ENCODE measurements at regions not wholly inside any gene's neighbourhood (a gene's known extent, or its start where the extent isn't known, plus 50 kb on each side); places are given as distances from the start of the nearest gene placed in this dataset.

DNA sequence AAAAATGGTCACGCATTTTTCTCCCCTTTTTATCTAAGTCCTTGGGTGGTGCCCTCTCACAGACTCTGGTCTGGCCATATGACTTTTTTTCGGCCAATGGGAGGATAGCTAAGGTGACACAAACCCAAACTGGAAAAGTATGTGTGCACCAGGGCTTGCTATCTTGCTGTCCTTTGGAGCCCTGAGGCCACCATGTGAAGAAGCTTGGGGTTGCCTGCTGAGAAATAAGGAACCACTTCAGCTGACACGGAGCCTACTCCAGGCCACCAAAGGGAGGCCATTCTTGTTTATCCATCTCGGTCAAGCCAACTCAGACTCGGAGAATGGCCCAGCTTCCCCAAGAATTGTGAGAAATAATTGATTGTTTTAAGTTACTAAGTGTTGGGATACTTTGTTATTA lies 111.4 kb upstream of the ZFHX3 start:
- H3K36me3 ChIP-seq (ENCODE audit: insufficient read depth) = no peaks in the 10 kb centered on the region
- H3K4me1 Mint-ChIP-seq = no peaks in the 10 kb centered on the region
- no peak overlapping the region for H3K4me3 Mint-ChIP-seq
- H3K27me3 ChIP-seq (ENCODE audit: insufficient read depth) = no peaks in the 10 kb centered on the region
- no peaks in the 10 kb centered on the region for H3K9me2 ChIP-seq (ENCODE audit: insufficient read depth)
- H3K4me2 ChIP-seq = no peak overlapping the region
- H3K27ac ChIP-seq (ENCODE audit: low read depth) = no peak overlapping the region
- no peaks in the 10 kb centered on the region for H3F3A ChIP-seq (replicated peaks; ENCODE audit: low read depth)
- H3K4me3 ChIP-seq = no peak overlapping the region
- no peaks in the 10 kb centered on the region for H3K79me2 ChIP-seq (replicated peaks; ENCODE audit: insufficient read depth)
- H3K27ac Mint-ChIP-seq = no peak overlapping the region
- H3K27me3 Mint-ChIP-seq (ENCODE audit: insufficient read depth, low read depth, poor library complexity) = peaks cover 2% of the 10 kb centered on the region
- no peak overlapping the region for H2AFZ ChIP-seq
- ATAC-seq (no peak), DNase-seq (ENCODE audit: low spot score) (no peak)
- no peaks in the 10 kb centered on the region for H3K36me3 Mint-ChIP-seq (ENCODE audit: low read depth)
- no peaks in the 10 kb centered on the region for H3K4me1 ChIP-seq (ENCODE audit: insufficient read depth)
- TF ChIP-seq, protein P1, sequence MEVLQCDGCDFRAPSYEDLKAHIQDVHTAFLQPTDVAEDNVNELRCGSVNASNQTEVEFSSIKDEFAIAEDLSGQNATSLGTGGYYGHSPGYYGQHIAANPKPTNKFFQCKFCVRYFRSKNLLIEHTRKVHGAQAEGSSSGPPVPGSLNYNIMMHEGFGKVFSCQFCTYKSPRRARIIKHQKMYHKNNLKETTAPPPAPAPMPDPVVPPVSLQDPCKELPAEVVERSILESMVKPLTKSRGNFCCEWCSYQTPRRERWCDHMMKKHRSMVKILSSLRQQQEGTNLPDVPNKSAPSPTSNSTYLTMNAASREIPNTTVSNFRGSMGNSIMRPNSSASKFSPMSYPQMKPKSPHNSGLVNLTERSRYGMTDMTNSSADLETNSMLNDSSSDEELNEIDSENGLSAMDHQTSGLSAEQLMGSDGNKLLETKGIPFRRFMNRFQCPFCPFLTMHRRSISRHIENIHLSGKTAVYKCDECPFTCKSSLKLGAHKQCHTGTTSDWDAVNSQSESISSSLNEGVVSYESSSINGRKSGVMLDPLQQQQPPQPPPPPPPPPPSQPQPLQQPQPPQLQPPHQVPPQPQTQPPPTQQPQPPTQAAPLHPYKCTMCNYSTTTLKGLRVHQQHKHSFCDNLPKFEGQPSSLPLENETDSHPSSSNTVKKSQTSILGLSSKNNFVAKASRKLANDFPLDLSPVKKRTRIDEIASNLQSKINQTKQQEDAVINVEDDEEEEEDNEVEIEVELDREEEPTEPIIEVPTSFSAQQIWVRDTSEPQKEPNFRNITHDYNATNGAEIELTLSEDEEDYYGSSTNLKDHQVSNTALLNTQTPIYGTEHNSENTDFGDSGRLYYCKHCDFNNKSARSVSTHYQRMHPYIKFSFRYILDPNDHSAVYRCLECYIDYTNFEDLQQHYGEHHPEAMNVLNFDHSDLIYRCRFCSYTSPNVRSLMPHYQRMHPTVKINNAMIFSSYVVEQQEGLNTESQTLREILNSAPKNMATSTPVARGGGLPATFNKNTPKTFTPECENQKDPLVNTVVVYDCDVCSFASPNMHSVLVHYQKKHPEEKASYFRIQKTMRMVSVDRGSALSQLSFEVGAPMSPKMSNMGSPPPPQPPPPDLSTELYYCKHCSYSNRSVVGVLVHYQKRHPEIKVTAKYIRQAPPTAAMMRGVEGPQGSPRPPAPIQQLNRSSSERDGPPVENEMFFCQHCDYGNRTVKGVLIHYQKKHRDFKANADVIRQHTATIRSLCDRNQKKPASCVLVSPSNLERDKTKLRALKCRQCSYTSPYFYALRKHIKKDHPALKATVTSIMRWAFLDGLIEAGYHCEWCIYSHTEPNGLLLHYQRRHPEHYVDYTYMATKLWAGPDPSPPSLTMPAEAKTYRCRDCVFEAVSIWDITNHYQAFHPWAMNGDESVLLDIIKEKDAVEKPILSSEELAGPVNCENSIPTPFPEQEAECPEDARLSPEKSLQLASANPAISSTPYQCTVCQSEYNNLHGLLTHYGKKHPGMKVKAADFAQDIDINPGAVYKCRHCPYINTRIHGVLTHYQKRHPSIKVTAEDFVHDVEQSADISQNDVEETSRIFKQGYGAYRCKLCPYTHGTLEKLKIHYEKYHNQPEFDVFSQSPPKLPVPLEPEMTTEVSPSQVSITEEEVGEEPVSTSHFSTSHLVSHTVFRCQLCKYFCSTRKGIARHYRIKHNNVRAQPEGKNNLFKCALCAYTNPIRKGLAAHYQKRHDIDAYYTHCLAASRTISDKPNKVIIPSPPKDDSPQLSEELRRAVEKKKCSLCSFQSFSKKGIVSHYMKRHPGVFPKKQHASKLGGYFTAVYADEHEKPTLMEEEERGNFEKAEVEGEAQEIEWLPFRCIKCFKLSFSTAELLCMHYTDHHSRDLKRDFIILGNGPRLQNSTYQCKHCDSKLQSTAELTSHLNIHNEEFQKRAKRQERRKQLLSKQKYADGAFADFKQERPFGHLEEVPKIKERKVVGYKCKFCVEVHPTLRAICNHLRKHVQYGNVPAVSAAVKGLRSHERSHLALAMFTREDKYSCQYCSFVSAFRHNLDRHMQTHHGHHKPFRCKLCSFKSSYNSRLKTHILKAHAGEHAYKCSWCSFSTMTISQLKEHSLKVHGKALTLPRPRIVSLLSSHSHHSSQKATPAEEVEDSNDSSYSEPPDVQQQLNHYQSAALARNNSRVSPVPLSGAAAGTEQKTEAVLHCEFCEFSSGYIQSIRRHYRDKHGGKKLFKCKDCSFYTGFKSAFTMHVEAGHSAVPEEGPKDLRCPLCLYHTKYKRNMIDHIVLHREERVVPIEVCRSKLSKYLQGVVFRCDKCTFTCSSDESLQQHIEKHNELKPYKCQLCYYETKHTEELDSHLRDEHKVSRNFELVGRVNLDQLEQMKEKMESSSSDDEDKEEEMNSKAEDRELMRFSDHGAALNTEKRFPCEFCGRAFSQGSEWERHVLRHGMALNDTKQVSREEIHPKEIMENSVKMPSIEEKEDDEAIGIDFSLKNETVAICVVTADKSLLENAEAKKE (CRISPR knock-in tag; IDR thresholded peaks at IDR 0.05) = no peak
- no peak for TF ChIP-seq EZH2 (IDR thresholded peaks at IDR 0.05; ENCODE audit: low read depth, unreplicated experiment)
- no peaks in the 10 kb centered on the region for H4K20me1 ChIP-seq (replicated peaks; ENCODE audit: insufficient read depth)
- no peaks in the 10 kb centered on the region for H3K9me3 Mint-ChIP-seq

DNA sequence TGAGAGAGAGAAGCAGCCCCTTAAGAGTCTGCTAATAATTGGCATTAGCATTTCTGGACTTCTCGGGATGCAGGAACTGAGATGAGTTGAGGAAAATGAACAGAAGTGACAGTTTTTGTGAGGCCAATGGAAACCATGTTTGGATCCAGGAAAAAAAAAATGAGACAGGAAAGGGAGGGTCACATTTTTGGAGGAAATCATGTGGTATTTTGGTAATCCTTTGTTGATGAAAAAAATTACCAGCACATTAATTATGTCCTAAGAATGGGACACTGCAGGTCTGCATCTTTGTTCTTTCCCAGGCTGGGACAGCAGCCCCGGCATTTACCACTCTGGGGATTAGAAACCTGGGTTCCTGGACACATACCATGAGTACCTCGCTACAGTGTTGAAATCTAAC lies 109.9 kb upstream of the ZFHX3 start:
- Mint-ChIP-seq H3K4me3 (no peak overlapping the region), H3K27me3 (ENCODE audit: insufficient read depth, low read depth, poor library complexity) (peaks cover 2% of the 10 kb centered on the region), H3K9me3 (no peaks in the 10 kb centered on the region), H3K36me3 (ENCODE audit: low read depth) (no peaks in the 10 kb centered on the region), H3K27ac (no peak overlapping the region), H3K4me1 (peaks cover 2% of the 10 kb centered on the region; the same call in 2 of the 3 replicates)
- Histone ChIP-seq H3K79me2 (replicated peaks; ENCODE audit: insufficient read depth) (no peaks in the 10 kb centered on the region), H3K4me2 (no peak overlapping the region), H3K27ac (ENCODE audit: low read depth) (no peak overlapping the region), H3K4me3 (no peak overlapping the region), H3F3A (replicated peaks; ENCODE audit: low read depth) (no peaks in the 10 kb centered on the region), H3K4me1 (ENCODE audit: insufficient read depth) (peaks cover 4% of the 10 kb centered on the region; the same call in 1 of the 2 replicates), H3K27me3 (ENCODE audit: insufficient read depth) (no peaks in the 10 kb centered on the region), H2AFZ (no peak overlapping the region), H3K36me3 (ENCODE audit: insufficient read depth) (no peaks in the 10 kb centered on the region), H4K20me1 (replicated peaks; ENCODE audit: insufficient read depth) (no peaks in the 10 kb centered on the region), H3K9me2 (ENCODE audit: insufficient read depth) (no peaks in the 10 kb centered on the region)
- no peak for DNase-seq (ENCODE audit: low spot score)
- no peak for ATAC-seq
- TF ChIP-seq NANOG (IDR thresholded peaks at IDR 0.05; ENCODE audit: borderline replicate concordance) = no peak
- TF ChIP-seq, protein P2, sequence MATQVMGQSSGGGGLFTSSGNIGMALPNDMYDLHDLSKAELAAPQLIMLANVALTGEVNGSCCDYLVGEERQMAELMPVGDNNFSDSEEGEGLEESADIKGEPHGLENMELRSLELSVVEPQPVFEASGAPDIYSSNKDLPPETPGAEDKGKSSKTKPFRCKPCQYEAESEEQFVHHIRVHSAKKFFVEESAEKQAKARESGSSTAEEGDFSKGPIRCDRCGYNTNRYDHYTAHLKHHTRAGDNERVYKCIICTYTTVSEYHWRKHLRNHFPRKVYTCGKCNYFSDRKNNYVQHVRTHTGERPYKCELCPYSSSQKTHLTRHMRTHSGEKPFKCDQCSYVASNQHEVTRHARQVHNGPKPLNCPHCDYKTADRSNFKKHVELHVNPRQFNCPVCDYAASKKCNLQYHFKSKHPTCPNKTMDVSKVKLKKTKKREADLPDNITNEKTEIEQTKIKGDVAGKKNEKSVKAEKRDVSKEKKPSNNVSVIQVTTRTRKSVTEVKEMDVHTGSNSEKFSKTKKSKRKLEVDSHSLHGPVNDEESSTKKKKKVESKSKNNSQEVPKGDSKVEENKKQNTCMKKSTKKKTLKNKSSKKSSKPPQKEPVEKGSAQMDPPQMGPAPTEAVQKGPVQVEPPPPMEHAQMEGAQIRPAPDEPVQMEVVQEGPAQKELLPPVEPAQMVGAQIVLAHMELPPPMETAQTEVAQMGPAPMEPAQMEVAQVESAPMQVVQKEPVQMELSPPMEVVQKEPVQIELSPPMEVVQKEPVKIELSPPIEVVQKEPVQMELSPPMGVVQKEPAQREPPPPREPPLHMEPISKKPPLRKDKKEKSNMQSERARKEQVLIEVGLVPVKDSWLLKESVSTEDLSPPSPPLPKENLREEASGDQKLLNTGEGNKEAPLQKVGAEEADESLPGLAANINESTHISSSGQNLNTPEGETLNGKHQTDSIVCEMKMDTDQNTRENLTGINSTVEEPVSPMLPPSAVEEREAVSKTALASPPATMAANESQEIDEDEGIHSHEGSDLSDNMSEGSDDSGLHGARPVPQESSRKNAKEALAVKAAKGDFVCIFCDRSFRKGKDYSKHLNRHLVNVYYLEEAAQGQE (IDR thresholded peaks at IDR 0.05; ENCODE audit: unreplicated experiment) = no peak
- TF ChIP-seq CREB1 (CRISPR knock-in tag; IDR thresholded peaks at IDR 0.05; ENCODE audit: low read depth) = no peak
- no peak for TF ChIP-seq JUNB (IDR thresholded peaks at IDR 0.05; ENCODE audit: unreplicated experiment)
- TF ChIP-seq, protein P3, sequence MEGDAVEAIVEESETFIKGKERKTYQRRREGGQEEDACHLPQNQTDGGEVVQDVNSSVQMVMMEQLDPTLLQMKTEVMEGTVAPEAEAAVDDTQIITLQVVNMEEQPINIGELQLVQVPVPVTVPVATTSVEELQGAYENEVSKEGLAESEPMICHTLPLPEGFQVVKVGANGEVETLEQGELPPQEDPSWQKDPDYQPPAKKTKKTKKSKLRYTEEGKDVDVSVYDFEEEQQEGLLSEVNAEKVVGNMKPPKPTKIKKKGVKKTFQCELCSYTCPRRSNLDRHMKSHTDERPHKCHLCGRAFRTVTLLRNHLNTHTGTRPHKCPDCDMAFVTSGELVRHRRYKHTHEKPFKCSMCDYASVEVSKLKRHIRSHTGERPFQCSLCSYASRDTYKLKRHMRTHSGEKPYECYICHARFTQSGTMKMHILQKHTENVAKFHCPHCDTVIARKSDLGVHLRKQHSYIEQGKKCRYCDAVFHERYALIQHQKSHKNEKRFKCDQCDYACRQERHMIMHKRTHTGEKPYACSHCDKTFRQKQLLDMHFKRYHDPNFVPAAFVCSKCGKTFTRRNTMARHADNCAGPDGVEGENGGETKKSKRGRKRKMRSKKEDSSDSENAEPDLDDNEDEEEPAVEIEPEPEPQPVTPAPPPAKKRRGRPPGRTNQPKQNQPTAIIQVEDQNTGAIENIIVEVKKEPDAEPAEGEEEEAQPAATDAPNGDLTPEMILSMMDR (conservative IDR thresholded peaks at IDR 0.05; ENCODE audit: low read depth in 2 of 2) = no peak
- no peak for TF ChIP-seq EZH2 (IDR thresholded peaks at IDR 0.05; ENCODE audit: low read depth, unreplicated experiment)
- TF ChIP-seq STAT1 (IDR thresholded peaks at IDR 0.05; ENCODE audit: unreplicated experiment) = no peak
- TF ChIP-seq, protein P4, sequence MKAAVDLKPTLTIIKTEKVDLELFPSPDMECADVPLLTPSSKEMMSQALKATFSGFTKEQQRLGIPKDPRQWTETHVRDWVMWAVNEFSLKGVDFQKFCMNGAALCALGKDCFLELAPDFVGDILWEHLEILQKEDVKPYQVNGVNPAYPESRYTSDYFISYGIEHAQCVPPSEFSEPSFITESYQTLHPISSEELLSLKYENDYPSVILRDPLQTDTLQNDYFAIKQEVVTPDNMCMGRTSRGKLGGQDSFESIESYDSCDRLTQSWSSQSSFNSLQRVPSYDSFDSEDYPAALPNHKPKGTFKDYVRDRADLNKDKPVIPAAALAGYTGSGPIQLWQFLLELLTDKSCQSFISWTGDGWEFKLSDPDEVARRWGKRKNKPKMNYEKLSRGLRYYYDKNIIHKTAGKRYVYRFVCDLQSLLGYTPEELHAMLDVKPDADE (IDR thresholded peaks at IDR 0.05) = no peak
- TF ChIP-seq ZNF114 (CRISPR knock-in tag; IDR thresholded peaks at IDR 0.05) = no peak
